C1 segment of cervical spinal cord (tissue), 14 donors: ENCODE measurements at regions not wholly inside any gene's neighbourhood (a gene's known extent, or its start where the extent isn't known, plus 50 kb on each side); places are given as distances from the start of the nearest gene placed in this dataset.
"Not testable (repeated sequence)": the region's sequence is repeated elsewhere in the genome, so short reads cannot be mapped to it uniquely, and the experiment has no call there.

ENCODE experiments used
- DNase-seq, 14 donors: peaks; one replicate each; lab custom pipeline; 2025; lab: John Stamatoyannopoulos, UW

- DNase-seq: no peak
These were observed 60.8 kb downstream of the COPRS start for GRCh38 chr17:31798205-31798724.

GRCh38 chr17:31795941-31796340 is 63.1 kb downstream of the COPRS start:
- not testable (repeated sequence) for DNase-seq

- no peak for DNase-seq
These were observed 64.9 kb downstream of the COPRS start for GRCh38 chr17:31794111-31794510.

GRCh38 chr17:31793634-31794033 is 65.4 kb downstream of the COPRS start:
- not testable (repeated sequence) for DNase-seq

- no peak for DNase-seq
These were observed 66.9 kb downstream of the COPRS start for GRCh38 chr17:31792007-31792585.

GRCh38 chr17:31789707-31790505 is 69.1 kb downstream of the COPRS start:
- DNase-seq: no peak

- DNase-seq: no peak
These were observed 70.1 kb downstream of the COPRS start for GRCh38 chr17:31788956-31789355.

- DNase-seq: no peak
These were observed 70.5 kb downstream of the COPRS start for GRCh38 chr17:31788571-31788946.

GRCh38 chr17:31787857-31788570 is 71.0 kb downstream of the COPRS start:
- peak in 3 of 14 donors; percentile 6 to 72 (median 36) for DNase-seq

GRCh38 chr17:31786796-31787481 is 72.1 kb downstream of the COPRS start:
- no peak for DNase-seq

GRCh38 chr17:31780483-31780882 is 78.6 kb downstream of the COPRS start:
- no peak for DNase-seq

- no peak for DNase-seq
These were observed 80.5 kb downstream of the COPRS start for GRCh38 chr17:31778523-31778922.

GRCh38 chr17:31771328-31771727 is 87.7 kb downstream of the COPRS start:
- DNase-seq: not testable (repeated sequence)

- DNase-seq: not testable (repeated sequence)
These were observed 88.5 kb downstream of the COPRS start for GRCh38 chr17:31770501-31770900.

- not testable (repeated sequence) for DNase-seq
These were observed 97.1 kb downstream of the COPRS start for GRCh38 chr17:31761836-31762510.

- no peak for DNase-seq
These were observed 100.4 kb downstream of the COPRS start for GRCh38 chr17:31758646-31759045.

- no peak for DNase-seq
These were observed 101.9 kb downstream of the COPRS start for GRCh38 chr17:31757097-31757496.

- DNase-seq: no peak
These were observed 104.7 kb downstream of the COPRS start for GRCh38 chr17:31754239-31754945.

- DNase-seq: no peak
These were observed 106.0 kb downstream of the COPRS start for GRCh38 chr17:31753011-31753410.

- no peak for DNase-seq
These were observed 106.5 kb downstream of the COPRS start for GRCh38 chr17:31752584-31752983.

- no peak for DNase-seq
These were observed 108.5 kb downstream of the COPRS start for GRCh38 chr17:31750578-31750977.
